CD4-positive, alpha-beta T cell treated with Interleukin-17A for 4 hours (primary cell): ENCODE measurements at regions not wholly inside any gene's neighbourhood (a gene's known extent, or its start where the extent isn't known, plus 50 kb on each side); places are given as distances from the start of the nearest gene placed in this dataset.

Source experiments
- DNase-seq: peaks from one replicate; pipeline ENCODE4 v3.0.0-alpha.2; 2020; ENCODE audit warnings: mixed read lengths

GRCh38 chr5:3359642-3360041, 236.0 kb upstream of the IRX1 start:
- no peak for DNase-seq

GRCh38 chr5:3357291-3357690, 238.3 kb upstream of the IRX1 start:
- DNase-seq, result no peak

GRCh38 chr5:3356016-3356415, 239.6 kb upstream of the IRX1 start:
- DNase-seq, result no peak

GRCh38 chr5:3355126-3355525, 240.5 kb upstream of the IRX1 start:
- no peak for DNase-seq

- DNase-seq, result no peak
These were observed 241.0 kb upstream of the IRX1 start for GRCh38 chr5:3354606-3355005.

GRCh38 chr5:3353561-3353960, 242.1 kb upstream of the IRX1 start:
- no peak for DNase-seq

- no peak for DNase-seq
These were observed 242.9 kb upstream of the IRX1 start for GRCh38 chr5:3352711-3353110.

GRCh38 chr5:3351581-3352442, 243.8 kb upstream of the IRX1 start:
- DNase-seq, result no peak

GRCh38 chr5:3350781-3351180, 244.9 kb upstream of the IRX1 start:
- no peak for DNase-seq

GRCh38 chr5:3349704-3350565, 245.7 kb upstream of the IRX1 start:
- no peak for DNase-seq

- DNase-seq, result no peak
These were observed 246.8 kb upstream of the IRX1 start for GRCh38 chr5:3348576-3349535.

- no peak for DNase-seq
These were observed 247.9 kb upstream of the IRX1 start for GRCh38 chr5:3347741-3348140.

- no peak for DNase-seq
These were observed 249.4 kb upstream of the IRX1 start for GRCh38 chr5:3346111-3346820.

- no peak for DNase-seq
These were observed 250.4 kb upstream of the IRX1 start for GRCh38 chr5:3345195-3345594.

GRCh38 chr5:3344671-3345070, 251.0 kb upstream of the IRX1 start:
- no peak for DNase-seq

GRCh38 chr5:3343911-3344310, 251.7 kb upstream of the IRX1 start:
- DNase-seq, result no peak

- no peak for DNase-seq
These were observed 252.4 kb upstream of the IRX1 start for GRCh38 chr5:3343211-3343610.

GRCh38 chr5:3342271-3343100, 253.1 kb upstream of the IRX1 start:
- DNase-seq, result no peak

GRCh38 chr5:3341446-3342240, 254.0 kb upstream of the IRX1 start:
- DNase-seq, result no peak

GRCh38 chr5:3340471-3340870, 255.2 kb upstream of the IRX1 start:
- no peak for DNase-seq

GRCh38 chr5:3339798-3340115, 255.9 kb upstream of the IRX1 start:
- DNase-seq, result no peak
